Skeletal muscle satellite cell (primary cell): ENCODE measurements at regions not wholly inside any gene's neighbourhood (a gene's known extent, or its start where the extent isn't known, plus 50 kb on each side); places are given as distances from the start of the nearest gene placed in this dataset.
A peak's percentile ranks its signal among the peaks of the same experiment; 100 is the strongest.

Experiments used
- H3K27me3 ChIP-seq: 2 replicates; pipeline ENCODE4 v1.7.0; 2013; ENCODE audit warnings: low read length; ENCODE audit not compliant: control insufficient read depth, insufficient read depth
- H3K36me3 ChIP-seq: 2 replicates; pipeline ENCODE4 v1.7.0; 2013; ENCODE audit warnings: mild to moderate bottlenecking, control low read depth, low read length; ENCODE audit not compliant: insufficient read depth
- H3K4me1 ChIP-seq: 2 replicates; pipeline ENCODE4 v1.7.0; 2013; ENCODE audit warnings: low read length; ENCODE audit not compliant: control insufficient read depth, insufficient read depth
- H3K4me2 ChIP-seq: 2 replicates; pipeline ENCODE4 v1.7.0; 2013; ENCODE audit warnings: mild to moderate bottlenecking, low read length
- H3K4me3 ChIP-seq: 2 replicates; pipeline ENCODE4 v1.7.0; 2013; ENCODE audit warnings: low read length
- H3K9ac ChIP-seq: 2 replicates; pipeline ENCODE4 v1.7.0; 2013; ENCODE audit warnings: mild to moderate bottlenecking, low read depth, low read length, moderate library complexity
- H3K9me3 ChIP-seq: replicated peaks from 2 replicates; pipeline ENCODE4 v1.7.0; 2013; ENCODE audit warnings: mild to moderate bottlenecking, control low read depth, low read length

- peaks cover 61% of the 10 kb centered on the region for H3K27me3 ChIP-seq
- H3K4me2 ChIP-seq = no peak overlapping the region
- H3K9me3 ChIP-seq = no peaks in the 10 kb centered on the region
- no peak overlapping the region for H3K4me3 ChIP-seq
- peaks cover 17% of the 10 kb centered on the region for H3K4me1 ChIP-seq
- H3K9ac ChIP-seq = no peak overlapping the region
- no peaks in the 10 kb centered on the region for H3K36me3 ChIP-seq
Observed at GRCh38 chr6:4611429-4612129, 164.6 kb upstream of the CDYL start.

- H3K4me2 ChIP-seq = no peak overlapping the region
- no peak overlapping the region for H3K4me3 ChIP-seq
- H3K27me3 ChIP-seq = peaks cover 56% of the 10 kb centered on the region
- no peaks in the 10 kb centered on the region for H3K36me3 ChIP-seq
- H3K4me1 ChIP-seq = peaks cover 20% of the 10 kb centered on the region
- H3K9me3 ChIP-seq = no peaks in the 10 kb centered on the region
- no peak overlapping the region for H3K9ac ChIP-seq
Observed at GRCh38 chr6:4610256-4610655, 165.9 kb upstream of the CDYL start.

- Histone ChIP-seq H3K27me3 (peaks cover 39% of the 10 kb centered on the region), H3K4me1 (peaks cover 21% of the 10 kb centered on the region), H3K9me3 (no peaks in the 10 kb centered on the region), H3K4me3 (no peak overlapping the region), H3K36me3 (no peaks in the 10 kb centered on the region), H3K4me2 (no peak overlapping the region), H3K9ac (no peak overlapping the region)
Observed at GRCh38 chr6:4608361-4609115, 167.7 kb upstream of the CDYL start.

- Histone ChIP-seq H3K4me2 (peak overlapping the region; percentile 69), H3K9ac (no peak overlapping the region), H3K4me1 (peaks cover 27% of the 10 kb centered on the region), H3K4me3 (no peak overlapping the region), H3K36me3 (no peaks in the 10 kb centered on the region), H3K27me3 (peaks cover 31% of the 10 kb centered on the region), H3K9me3 (no peaks in the 10 kb centered on the region)
Observed at GRCh38 chr6:4607793-4608192, 168.4 kb upstream of the CDYL start.

GRCh38 chr6:4606821-4607704 lies 169.1 kb upstream of the CDYL start:
- Histone ChIP-seq H3K4me2 (peak overlapping the region; percentile 69), H3K36me3 (no peaks in the 10 kb centered on the region), H3K27me3 (peaks cover 30% of the 10 kb centered on the region), H3K4me3 (peak overlapping the region; percentile 10), H3K9ac (no peak overlapping the region), H3K4me1 (peaks cover 27% of the 10 kb centered on the region), H3K9me3 (no peaks in the 10 kb centered on the region)

- H3K4me3 ChIP-seq = no peak overlapping the region
- H3K9ac ChIP-seq = no peak overlapping the region
- peaks cover 26% of the 10 kb centered on the region for H3K27me3 ChIP-seq
- no peaks in the 10 kb centered on the region for H3K9me3 ChIP-seq
- peaks cover 27% of the 10 kb centered on the region for H3K4me1 ChIP-seq
- H3K36me3 ChIP-seq = no peaks in the 10 kb centered on the region
- no peak overlapping the region for H3K4me2 ChIP-seq
Observed at GRCh38 chr6:4606016-4606415, 170.2 kb upstream of the CDYL start.

- Histone ChIP-seq H3K4me1 (peaks cover 36% of the 10 kb centered on the region), H3K4me2 (no peak overlapping the region), H3K4me3 (no peak overlapping the region), H3K9ac (no peak overlapping the region), H3K36me3 (no peaks in the 10 kb centered on the region), H3K27me3 (peaks cover 7% of the 10 kb centered on the region), H3K9me3 (no peaks in the 10 kb centered on the region)
Observed at GRCh38 chr6:4603856-4604369, 172.3 kb upstream of the CDYL start.

GRCh38 chr6:4603291-4603690 lies 172.9 kb upstream of the CDYL start:
- Histone ChIP-seq H3K4me3 (no peak overlapping the region), H3K9ac (no peak overlapping the region), H3K9me3 (no peaks in the 10 kb centered on the region), H3K27me3 (peaks cover under 1% of the 10 kb centered on the region), H3K36me3 (no peaks in the 10 kb centered on the region), H3K4me1 (peaks cover 32% of the 10 kb centered on the region), H3K4me2 (no peak overlapping the region)

GRCh38 chr6:4599924-4600323 lies 176.3 kb upstream of the CDYL start:
- Histone ChIP-seq H3K36me3 (no peaks in the 10 kb centered on the region), H3K27me3 (no peaks in the 10 kb centered on the region), H3K4me2 (no peak overlapping the region), H3K9ac (no peak overlapping the region), H3K9me3 (no peaks in the 10 kb centered on the region), H3K4me3 (no peak overlapping the region), H3K4me1 (peaks cover 16% of the 10 kb centered on the region)

GRCh38 chr6:4598384-4598995 lies 177.7 kb upstream of the CDYL start:
- H3K9me3 ChIP-seq = no peaks in the 10 kb centered on the region
- H3K9ac ChIP-seq = no peak overlapping the region
- H3K4me3 ChIP-seq = no peak overlapping the region
- peaks cover 15% of the 10 kb centered on the region for H3K4me1 ChIP-seq
- H3K36me3 ChIP-seq = no peaks in the 10 kb centered on the region
- no peak overlapping the region for H3K4me2 ChIP-seq
- no peaks in the 10 kb centered on the region for H3K27me3 ChIP-seq

- H3K4me2 ChIP-seq = no peak overlapping the region
Observed at GRCh38 chr6:4593951-4594350, 182.3 kb upstream of the CDYL start.

More at GRCh38 chr6:4593951-4594350, 182.3 kb upstream of the CDYL start:
- H3K9me3 ChIP-seq = no peaks in the 10 kb centered on the region
- H3K4me3 ChIP-seq = no peak overlapping the region
- no peak overlapping the region for H3K9ac ChIP-seq
- H3K27me3 ChIP-seq = no peaks in the 10 kb centered on the region
- H3K4me1 ChIP-seq = no peaks in the 10 kb centered on the region
- H3K36me3 ChIP-seq = no peaks in the 10 kb centered on the region
